SU-DHL-6 (cell line): ENCODE measurements at regions not wholly inside any gene's neighbourhood (a gene's known extent, or its start where the extent isn't known, plus 50 kb on each side); places are given as distances from the start of the nearest gene placed in this dataset.

ENCODE experiments used
- H2AFZ ChIP-seq: fragments of 200-600 bp; sonication (generic); 2 replicates; pipeline ENCODE4 v1.6.1; 2014; ENCODE audit warnings: low read depth, mild to moderate bottlenecking, moderate library complexity, mixed read lengths, antibody characterized with exemption, low read length; ENCODE audit not compliant: severe bottlenecking
- H3F3A ChIP-seq: fragments of 200-600 bp; shearing (Covaris generic); 2 replicates; pipeline ENCODE4 v1.6.0; 2016; ENCODE audit warnings: antibody characterized with exemption, mild to moderate bottlenecking; ENCODE audit not compliant: insufficient read depth
- H3K27ac ChIP-seq: fragments of 200-600 bp; sonication (generic); 2 replicates; pipeline ENCODE4 v1.5.1; 2016; ENCODE audit warnings: low read depth, mild to moderate bottlenecking, low read length, moderate library complexity, mixed read lengths
- H3K27me3 ChIP-seq: fragments of 200-600 bp; sonication (generic), shearing (Covaris generic); 2 replicates; pipeline ENCODE4 v1.6.0; 2014; ENCODE audit warnings: mild to moderate bottlenecking, low read length
- H3K36me3 ChIP-seq: fragments of 200-600 bp; sonication (generic); 2 replicates; pipeline ENCODE4 v1.6.1; 2014; ENCODE audit warnings: mild to moderate bottlenecking, low read length, mixed read lengths
- H3K4me2 ChIP-seq: fragments of 300-600, 200-600 bp; shearing (Covaris generic), sonication (generic); 2 replicates; pipeline ENCODE4 v1.6.0; 2014; ENCODE audit warnings: low read length, low read depth, mild to moderate bottlenecking; ENCODE audit not compliant: poor library complexity, severe bottlenecking
- H3K4me3 ChIP-seq: fragments of 200-600 bp; sonication (generic); 2 replicates; pipeline ENCODE4 v1.5.1; 2014; ENCODE audit warnings: antibody characterized with exemption, low read length, mild to moderate bottlenecking, mixed read lengths; ENCODE audit not compliant: insufficient read depth, poor library complexity, severe bottlenecking
- H3K79me2 ChIP-seq: fragments of 200-600 bp; sonication (generic); 2 replicates; pipeline ENCODE4 v1.6.1; 2014; ENCODE audit warnings: mild to moderate bottlenecking, low read length, moderate library complexity; ENCODE audit not compliant: insufficient read depth
- H3K9ac ChIP-seq: fragments of 200-600 bp; sonication (generic); 2 replicates; pipeline ENCODE4 v1.7.0; 2014; ENCODE audit warnings: mild to moderate bottlenecking, low read length
- H3K9me2 ChIP-seq: fragments of 200-600 bp; sonication (generic); replicated peaks from 2 replicates; pipeline ENCODE4 v1.6.1; 2014; ENCODE audit warnings: low read length; ENCODE audit not compliant: insufficient read depth
- H3K9me3 ChIP-seq: fragments of 200-600 bp; sonication (generic); 2 replicates; pipeline ENCODE4 v1.6.1; 2014; ENCODE audit warnings: low read length, mixed read lengths; ENCODE audit not compliant: insufficient read depth
- H4K20me1 ChIP-seq: fragments of 200-600 bp; sonication (generic); 2 replicates; pipeline ENCODE4 v1.6.1; 2014; ENCODE audit warnings: low read depth, mild to moderate bottlenecking, antibody characterized with exemption, low read length, moderate library complexity, mixed read lengths
- CTCF ChIP-seq: fragments of 200-600 bp; sonication (generic); IDR thresholded peaks from one replicate; pipeline ENCODE4 v1.5.1; 2017; ENCODE audit warnings: antibody characterized with exemption, mild to moderate bottlenecking, low read length, moderate library complexity; ENCODE audit not compliant: insufficient read depth, poor library complexity, severe bottlenecking
- EZH2phosphoT487 ChIP-seq: fragments of 200-600 bp; sonication (generic), shearing (Covaris generic); conservative IDR thresholded peaks from 2 replicates; pipeline ENCODE4 v1.6.1; 2018; ENCODE audit warnings: mild to moderate bottlenecking, antibody characterized with exemption, low read length, moderate library complexity, mixed read lengths

DNA sequence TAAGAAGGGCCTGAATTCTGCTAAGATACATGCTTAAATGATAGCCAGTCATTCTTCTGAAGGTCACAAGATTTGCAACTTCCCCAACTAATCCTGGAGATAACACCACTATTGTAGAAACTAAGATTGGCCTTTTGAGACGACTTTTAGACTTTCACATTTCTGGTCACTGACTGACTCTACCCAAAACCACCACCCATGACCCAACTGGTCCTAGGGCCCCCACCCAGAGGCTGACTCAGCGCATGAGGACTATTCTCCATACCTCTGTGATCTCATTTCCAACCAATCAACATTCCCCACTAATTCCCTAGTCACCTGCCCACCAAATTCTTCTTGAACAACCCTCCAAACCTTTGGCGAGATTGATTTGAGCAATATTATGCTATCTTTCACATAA is 1299.0 kb downstream of the CDH11 start:
- TF ChIP-seq CTCF (no peak), EZH2phosphoT487 (no peak)
- no peak overlapping the region for H2AFZ ChIP-seq
- no peak overlapping the region for H3K27ac ChIP-seq
- H3K27me3 ChIP-seq, result no peaks in the 10 kb centered on the region
- no peak overlapping the region for H3K4me2 ChIP-seq
- H3K9ac ChIP-seq, result no peak overlapping the region
- H3K36me3 ChIP-seq, result no peaks in the 10 kb centered on the region
- H3F3A ChIP-seq, result no peaks in the 10 kb centered on the region
- H3K9me3 ChIP-seq, result no peaks in the 10 kb centered on the region
- H4K20me1 ChIP-seq, result no peaks in the 10 kb centered on the region
- no peak overlapping the region for H3K4me3 ChIP-seq
- H3K79me2 ChIP-seq, result no peaks in the 10 kb centered on the region
- H3K9me2 ChIP-seq, result no peaks in the 10 kb centered on the region

DNA sequence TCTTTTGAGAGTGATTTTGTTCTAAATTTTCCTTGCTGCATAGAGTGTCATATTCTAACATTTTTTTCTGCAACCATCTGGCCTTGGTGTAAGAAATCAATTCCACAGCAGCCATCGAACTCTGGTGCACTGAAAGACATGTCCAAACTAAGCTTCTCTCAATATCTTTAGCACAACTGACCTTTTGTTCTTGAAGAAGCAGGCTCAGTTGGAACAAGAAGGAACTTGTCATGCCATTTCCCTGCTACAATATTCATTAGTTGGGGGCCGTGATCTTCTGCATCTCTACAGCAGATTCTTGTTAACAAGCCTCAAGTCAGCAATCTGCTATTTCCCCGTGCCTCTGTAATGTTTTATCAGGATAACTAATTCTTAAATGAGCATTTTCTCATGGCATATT is 1305.6 kb downstream of the CDH11 start:
- H3K9me2 ChIP-seq, result no peaks in the 10 kb centered on the region
- H3K9me3 ChIP-seq, result no peaks in the 10 kb centered on the region
- H2AFZ ChIP-seq, result no peak overlapping the region
- no peak for TF ChIP-seq CTCF
- TF ChIP-seq EZH2phosphoT487, result no peak
- no peak overlapping the region for H3K4me2 ChIP-seq
- H4K20me1 ChIP-seq, result no peaks in the 10 kb centered on the region
- H3K9ac ChIP-seq, result no peak overlapping the region
- no peaks in the 10 kb centered on the region for H3K36me3 ChIP-seq
- no peaks in the 10 kb centered on the region for H3K79me2 ChIP-seq
- no peaks in the 10 kb centered on the region for H3F3A ChIP-seq
- H3K27me3 ChIP-seq, result no peaks in the 10 kb centered on the region
- no peak overlapping the region for H3K4me3 ChIP-seq
- H3K27ac ChIP-seq, result no peak overlapping the region

DNA sequence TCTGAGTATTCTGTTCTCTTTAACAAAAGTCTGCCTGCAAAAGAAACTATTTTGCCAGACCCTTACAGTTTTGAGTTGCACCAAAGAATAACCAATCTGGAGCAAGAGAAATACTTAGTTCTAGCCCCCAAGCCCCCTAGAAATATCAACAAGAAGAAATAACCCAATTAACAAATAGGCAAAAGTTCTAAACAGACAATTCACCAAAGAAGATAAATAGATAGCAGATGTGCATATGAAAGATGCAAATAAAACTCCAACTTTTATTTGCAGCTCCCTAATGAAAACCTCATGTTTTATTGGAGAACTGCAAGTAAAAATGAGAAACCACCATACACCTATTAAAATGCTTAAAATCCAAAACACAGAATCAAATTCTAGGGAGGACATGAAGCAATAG is 1308.0 kb downstream of the CDH11 start:
- Histone ChIP-seq H3K4me2 (no peak overlapping the region), H3K4me3 (no peak overlapping the region), H3K9me2 (no peaks in the 10 kb centered on the region), H3K9me3 (no peaks in the 10 kb centered on the region), H3K27ac (no peak overlapping the region), H2AFZ (no peak overlapping the region), H3K36me3 (no peaks in the 10 kb centered on the region), H3K79me2 (no peaks in the 10 kb centered on the region), H3K9ac (no peak overlapping the region), H4K20me1 (no peaks in the 10 kb centered on the region), H3F3A (no peaks in the 10 kb centered on the region), H3K27me3 (no peaks in the 10 kb centered on the region)
- TF ChIP-seq EZH2phosphoT487 (no peak), CTCF (no peak)

DNA sequence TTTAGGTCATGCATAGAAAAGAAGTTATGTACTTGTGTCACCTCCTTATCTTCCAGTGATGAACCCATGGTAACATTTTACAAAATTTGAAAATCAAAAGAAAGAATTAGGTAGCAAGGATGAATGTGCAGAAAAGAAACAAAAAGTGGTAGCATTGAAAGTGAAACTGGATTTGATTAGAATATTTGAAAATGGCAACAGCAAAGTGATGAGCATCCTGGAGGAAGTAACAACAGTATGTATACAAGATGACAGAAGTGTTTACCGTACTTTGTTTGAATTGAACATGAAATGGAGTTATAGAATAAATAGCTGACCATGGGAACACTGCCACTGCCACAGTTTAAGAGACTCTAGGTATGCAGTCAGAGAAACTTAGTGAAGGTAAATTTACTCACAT is 1313.1 kb downstream of the CDH11 start:
- H3K27me3 ChIP-seq, result no peaks in the 10 kb centered on the region
- TF ChIP-seq CTCF (no peak), EZH2phosphoT487 (no peak)
- no peaks in the 10 kb centered on the region for H3K9me3 ChIP-seq
- no peaks in the 10 kb centered on the region for H3K9me2 ChIP-seq
- H3K36me3 ChIP-seq, result no peaks in the 10 kb centered on the region
- no peak overlapping the region for H2AFZ ChIP-seq
- H4K20me1 ChIP-seq, result no peaks in the 10 kb centered on the region
- no peak overlapping the region for H3K9ac ChIP-seq
- H3F3A ChIP-seq, result no peaks in the 10 kb centered on the region
- no peaks in the 10 kb centered on the region for H3K79me2 ChIP-seq
- H3K4me3 ChIP-seq, result no peak overlapping the region
- H3K27ac ChIP-seq, result no peak overlapping the region
- H3K4me2 ChIP-seq, result no peak overlapping the region
